PC-3 (cell line): ENCODE measurements at regions not wholly inside any gene's neighbourhood (a gene's known extent, or its start where the extent isn't known, plus 50 kb on each side); places are given as distances from the start of the nearest gene placed in this dataset.

Experiments
- CTCF ChIP-seq: fragments of 300-600 bp; sonication (generic); conservative IDR thresholded peaks from 2 replicates; pipeline ENCODE4 v1.5.1; 2017; ENCODE audit warnings: antibody characterized with exemption, low read depth, mild to moderate bottlenecking, low read length
- EZH2 ChIP-seq: fragments of 300-600 bp; sonication (generic); IDR thresholded peaks from one replicate; pipeline ENCODE4 v1.6.1; 2017; ENCODE audit warnings: antibody characterized with exemption, mild to moderate bottlenecking, low read length; ENCODE audit not compliant: unreplicated experiment

- TF ChIP-seq CTCF (no peak), EZH2 (no peak)
These were observed 70.9 kb downstream of the HFE start for GRCh38 chr6:26158076-26158580.
